MM.1S (cell line): ENCODE measurements at regions not wholly inside any gene's neighbourhood (a gene's known extent, or its start where the extent isn't known, plus 50 kb on each side); places are given as distances from the start of the nearest gene placed in this dataset.

Experiments used
- CTCF ChIP-seq: fragments of 300-600 bp; sonication (generic); IDR thresholded peaks from 2 replicates; pipeline ENCODE4 v1.5.1; 2016; ENCODE audit warnings: antibody characterized with exemption, low read length, mixed read lengths
- EZH2phosphoT487 ChIP-seq: fragments of 300-600 bp; sonication (generic); IDR thresholded peaks from 2 replicates; pipeline ENCODE4 v1.6.1; 2018; ENCODE audit warnings: antibody characterized with exemption, low read length

DNA sequence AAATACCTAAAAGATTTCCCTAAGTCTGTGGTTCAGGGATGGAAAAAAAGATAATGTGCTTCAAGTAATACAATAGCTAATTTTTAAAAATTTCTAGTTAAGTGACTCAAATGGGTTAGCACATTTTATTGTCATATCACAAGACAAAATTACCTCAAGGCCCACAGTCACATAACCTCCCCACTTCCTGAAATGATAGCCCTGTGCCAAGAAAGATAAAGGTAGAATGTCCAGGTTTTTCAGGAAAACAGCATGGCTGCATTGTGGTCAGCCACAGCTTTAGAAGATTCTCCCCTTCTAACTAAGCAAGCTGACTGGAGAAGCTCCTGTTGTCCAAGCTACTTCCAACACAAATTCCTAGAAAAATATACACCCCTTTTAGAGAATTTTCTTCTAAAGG lies 127.1 kb upstream of the SLC35G4 start:
- no peak for TF ChIP-seq CTCF
- no peak for TF ChIP-seq EZH2phosphoT487
